Tibial nerve (tissue), 4 donors: ENCODE measurements at regions not wholly inside any gene's neighbourhood (a gene's known extent, or its start where the extent isn't known, plus 50 kb on each side); places are given as distances from the start of the nearest gene placed in this dataset.

Experiments used
- CTCF ChIP-seq, 5 experiments: fragments of 200-600 bp in 3 of 5; fragments of 450-650 bp in 2 of 5; sonication (generic) in 3 of 5; IDR thresholded peaks; one replicate each; pipeline ENCODE4 v1.5.1; 2016 to 2019; ENCODE audit warnings: antibody characterized with exemption in 5 of 5, mild to moderate bottlenecking in 3 of 5, moderate library complexity in 2 of 5
- EP300 ChIP-seq, 2 donors: sonication (generic); formaldehyde crosslinking; IDR thresholded peaks; one replicate each; pipeline ENCODE4 v1.6.1; 2017; ENCODE audit warnings: antibody characterized with exemption in 2 of 2, mild to moderate bottlenecking in 1 of 2

DNA sequence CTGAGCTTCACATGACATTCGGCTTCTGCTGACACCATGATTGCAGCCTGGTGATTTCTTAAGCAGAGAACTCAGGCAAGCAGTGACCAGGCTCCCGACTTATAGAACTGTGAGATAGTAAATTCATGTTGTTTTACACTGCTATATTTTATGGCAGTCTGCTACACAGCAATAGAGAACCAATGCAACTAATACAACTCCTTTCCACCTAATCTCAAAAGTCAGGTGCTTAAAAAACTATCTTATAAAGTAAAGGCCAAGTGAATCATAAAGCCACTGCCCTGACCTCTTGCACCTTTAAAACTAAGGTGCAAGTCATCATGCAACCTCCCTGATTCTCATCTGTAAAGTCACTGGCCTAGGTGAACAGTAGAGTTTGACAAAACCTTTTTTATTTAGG is 95.3 kb upstream of the GLS start:
- TF ChIP-seq EP300 (IDR thresholded peaks at IDR 0.05) (no peak), CTCF (IDR thresholded peaks at IDR 0.05) (no peak)
